Stimulated activated CD8-positive, alpha-beta memory T cell treated with anti-CD3 and anti-CD28 coated beads, Interleukin-2, amount 100 ng/mL, for 1 hour (primary cell): ENCODE measurements at regions not wholly inside any gene's neighbourhood (a gene's known extent, or its start where the extent isn't known, plus 50 kb on each side); places are given as distances from the start of the nearest gene placed in this dataset.

Experiments used
- DNase-seq, 2 donors: peaks; one replicate each; pipeline ENCODE4 v3.0.0-alpha.2; 2020; ENCODE audit warnings: low read depth in 2 of 2

DNA sequence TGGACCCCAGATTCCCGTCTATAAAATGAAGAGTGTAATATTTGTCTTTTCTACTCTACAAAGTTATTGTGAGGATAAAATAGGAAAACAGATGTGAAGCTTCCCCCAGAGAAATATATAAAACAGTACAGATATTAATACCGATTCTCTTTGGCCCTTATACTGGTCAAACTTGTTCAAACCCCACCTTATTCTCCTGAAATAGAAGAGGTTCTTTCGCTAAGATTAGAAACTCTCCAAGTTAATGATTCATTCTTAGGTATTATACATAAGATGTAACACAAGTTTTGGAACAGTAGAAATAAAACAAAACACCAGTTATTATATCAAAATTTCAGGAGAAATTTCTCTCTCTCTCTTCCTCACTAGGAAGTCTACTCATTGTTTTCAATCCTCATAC lies 852.4 kb upstream of the ADAMTS5 start:
- no peak for DNase-seq

DNA sequence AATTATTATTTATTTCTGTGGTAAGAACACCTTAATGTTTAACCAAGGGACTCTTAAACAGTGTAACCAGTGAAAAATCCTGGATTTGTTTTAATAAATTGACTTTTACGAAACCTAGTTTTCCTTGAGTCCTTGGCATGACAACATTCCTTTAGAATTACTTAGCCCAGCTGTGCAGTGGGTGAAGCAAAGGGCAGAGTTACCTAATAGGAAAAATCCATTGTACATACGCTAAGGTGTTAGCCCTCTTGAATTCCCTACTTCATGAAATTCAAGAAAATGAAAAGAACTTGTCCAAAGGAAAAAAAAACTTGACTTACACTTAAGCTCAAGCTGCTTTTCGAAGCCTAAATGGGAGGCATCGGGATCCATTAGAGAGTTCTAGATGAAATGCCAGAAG lies 852.0 kb upstream of the ADAMTS5 start:
- no peak for DNase-seq

DNA sequence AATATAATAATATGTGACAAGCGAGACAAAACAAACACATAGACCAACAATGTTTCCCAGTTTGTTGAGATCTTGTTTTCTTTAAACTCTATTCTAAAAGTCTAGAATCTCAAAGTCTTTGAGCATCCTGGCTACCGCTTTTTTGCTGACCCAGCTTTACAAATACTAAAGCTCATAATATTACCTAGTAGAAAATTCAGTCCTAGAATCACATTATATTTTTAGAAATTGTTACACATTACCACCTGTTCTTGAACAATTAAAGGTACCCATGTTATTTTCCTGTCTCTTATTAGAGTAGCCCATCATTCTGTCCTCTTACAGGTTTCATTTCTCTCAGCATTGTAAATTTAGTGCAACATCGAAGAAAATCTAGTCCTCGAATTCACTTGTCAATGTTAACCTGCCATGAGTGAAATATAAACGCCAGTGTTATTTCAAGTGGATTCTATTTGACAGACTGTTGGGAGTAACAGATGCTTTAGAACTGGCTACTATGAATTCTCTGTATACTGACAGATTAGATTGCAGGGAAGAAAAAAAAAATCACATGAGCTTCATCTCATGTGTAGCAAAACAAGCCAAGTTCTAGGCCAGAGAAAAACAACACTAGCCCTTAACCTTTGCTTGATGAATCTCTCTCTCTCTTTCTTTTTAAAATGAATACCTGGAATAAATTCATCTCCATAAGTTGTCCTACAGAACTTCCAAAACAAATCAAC lies 851.2 kb upstream of the ADAMTS5 start:
- DNase-seq, result no peak

DNA sequence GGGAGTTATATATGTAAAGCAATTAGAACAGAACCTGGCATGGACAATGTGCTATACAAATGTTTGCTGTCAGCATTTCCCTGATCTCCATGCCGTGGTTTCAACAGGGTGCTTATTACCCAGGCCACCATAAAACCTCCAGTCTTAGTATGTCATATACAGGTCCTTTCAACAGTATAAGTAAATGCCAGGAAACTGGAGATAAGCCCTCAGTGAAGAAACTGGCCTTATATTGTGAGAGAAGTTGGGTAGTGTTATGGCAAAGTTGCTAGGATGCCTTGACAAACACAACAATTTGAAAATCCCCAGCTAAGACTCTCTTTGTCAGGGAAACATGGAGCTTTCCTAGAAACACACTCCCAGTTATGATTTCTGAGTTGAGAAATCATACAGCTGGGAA lies 850.2 kb upstream of the ADAMTS5 start:
- DNase-seq, result no peak

DNA sequence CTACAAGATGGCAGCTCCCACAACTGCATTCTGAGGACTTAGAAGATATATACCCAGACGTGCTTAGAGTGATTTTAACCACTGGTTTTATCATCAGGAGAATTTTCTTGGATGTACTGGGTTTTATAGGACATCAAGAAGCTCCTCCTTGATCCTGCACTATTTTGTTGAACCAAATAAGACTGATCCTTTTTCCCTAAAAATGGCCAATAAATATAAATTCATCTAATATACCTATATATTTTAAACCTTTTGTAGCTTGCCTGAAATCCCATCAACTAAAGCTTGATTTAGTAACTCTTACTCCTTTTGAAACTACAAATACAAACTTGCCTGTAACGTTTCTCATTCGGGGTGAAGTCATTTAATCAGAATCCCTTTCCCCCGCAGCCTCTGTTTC lies 849.4 kb upstream of the ADAMTS5 start:
- no peak for DNase-seq

DNA sequence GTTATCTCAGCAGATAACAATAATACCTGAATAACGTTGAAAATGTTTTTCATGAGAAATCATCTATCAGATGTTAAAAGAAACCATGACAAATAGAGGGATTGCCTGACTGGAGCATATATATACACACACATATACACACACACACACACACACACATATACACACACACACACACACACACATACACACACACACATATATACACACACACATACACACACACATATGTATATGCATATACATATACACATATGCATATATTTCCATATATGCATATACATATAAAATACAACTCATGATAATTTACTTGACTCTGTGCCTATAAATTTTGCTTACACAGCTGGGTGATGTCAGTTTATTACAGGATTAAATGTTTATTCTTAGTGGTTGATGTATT lies 847.3 kb upstream of the ADAMTS5 start:
- DNase-seq, result no peak

DNA sequence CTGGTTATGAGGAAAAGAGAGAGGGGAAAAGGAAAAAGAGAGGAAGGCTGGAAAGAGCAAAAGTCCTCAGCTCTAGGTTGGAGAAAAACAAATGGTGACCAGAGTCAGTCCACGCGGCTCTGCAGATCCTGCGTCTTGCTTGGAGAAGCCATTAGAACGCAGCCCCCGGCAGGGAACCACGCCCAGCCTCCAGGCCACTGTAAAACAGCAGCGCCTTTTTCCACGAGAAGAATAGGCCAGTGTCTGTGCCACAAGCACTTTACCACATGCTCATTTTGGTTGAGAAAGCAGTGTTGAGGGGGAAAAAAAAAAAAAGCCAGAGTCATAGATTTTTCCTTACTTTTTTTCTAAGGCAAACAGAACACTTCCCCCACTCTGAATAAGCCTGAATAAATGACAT lies 846.9 kb upstream of the ADAMTS5 start:
- no peak for DNase-seq

DNA sequence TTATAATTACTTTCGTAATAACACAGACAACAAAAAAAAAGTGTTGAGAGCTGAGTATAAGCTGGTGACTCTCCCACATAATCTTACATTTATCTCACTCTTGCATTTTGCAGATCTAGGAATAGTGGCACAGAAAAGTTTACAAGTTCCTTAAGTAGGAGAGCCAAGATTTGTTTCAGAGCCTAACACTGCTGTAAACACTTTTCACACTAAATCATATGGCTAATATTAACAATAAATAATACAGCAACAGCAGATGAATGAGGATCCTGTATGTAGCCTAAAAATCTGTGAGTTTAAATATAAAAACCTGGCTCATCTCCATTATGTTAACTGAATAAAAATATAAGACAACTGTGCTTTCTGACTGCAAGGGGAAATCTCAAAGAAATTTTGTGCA lies 846.5 kb upstream of the ADAMTS5 start:
- DNase-seq, result no peak

DNA sequence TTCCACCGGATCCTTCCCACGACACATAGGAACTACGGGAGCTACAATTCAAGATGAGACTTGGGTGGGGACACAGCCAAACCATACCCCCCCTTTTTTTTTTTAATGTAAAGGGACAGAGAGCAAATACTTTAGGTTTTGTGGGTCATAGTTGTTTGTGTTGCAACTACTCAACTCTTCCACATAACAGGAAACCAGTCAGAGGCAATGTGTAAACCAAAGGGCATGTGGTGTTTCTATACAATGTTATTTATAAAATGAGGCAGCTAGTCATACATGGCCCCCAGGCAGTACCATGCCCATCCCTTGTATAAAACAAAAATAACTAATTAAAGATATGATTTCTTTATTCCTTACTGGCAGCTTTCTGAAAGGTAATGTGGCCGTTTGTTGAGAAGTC lies 845.4 kb upstream of the ADAMTS5 start:
- DNase-seq, result no peak

DNA sequence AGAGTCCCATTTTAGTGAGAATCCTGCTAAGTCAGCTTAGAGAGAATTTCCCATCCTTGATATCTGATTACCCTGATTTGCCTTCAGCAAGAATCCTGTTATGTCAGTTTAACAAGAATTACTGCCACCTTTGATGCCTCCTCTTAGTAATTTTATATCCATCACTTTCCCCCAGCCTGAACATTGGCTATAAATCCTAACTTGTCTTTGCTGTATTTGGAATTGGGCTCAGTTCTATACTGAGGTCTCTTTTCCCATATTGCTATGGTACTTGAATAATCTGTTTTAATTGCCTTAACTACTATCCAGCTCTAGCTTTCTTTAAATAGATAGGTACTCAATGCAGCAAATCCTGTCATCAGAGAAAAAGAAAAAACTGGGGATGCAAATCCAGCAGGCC lies 842.0 kb upstream of the ADAMTS5 start:
- no peak for DNase-seq

DNA sequence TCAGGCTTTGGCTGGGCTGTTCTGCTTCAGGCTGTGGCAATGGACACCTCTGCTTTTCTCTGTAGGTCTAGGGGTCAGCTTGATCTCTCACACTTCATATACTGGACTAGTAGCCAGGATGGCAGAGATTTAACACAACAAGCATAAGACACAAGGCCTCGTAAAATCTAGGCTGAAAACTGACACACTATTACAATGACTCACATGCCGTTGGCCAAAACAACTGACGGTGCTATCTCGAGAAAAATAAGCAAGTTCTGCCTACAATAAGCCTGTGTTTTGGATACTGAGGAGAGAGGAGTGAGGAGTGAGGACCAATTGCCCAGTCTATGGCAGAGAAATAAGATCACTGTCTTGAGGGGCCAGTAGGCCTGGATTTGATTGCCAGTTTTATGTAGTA lies 840.7 kb upstream of the ADAMTS5 start:
- no peak for DNase-seq

DNA sequence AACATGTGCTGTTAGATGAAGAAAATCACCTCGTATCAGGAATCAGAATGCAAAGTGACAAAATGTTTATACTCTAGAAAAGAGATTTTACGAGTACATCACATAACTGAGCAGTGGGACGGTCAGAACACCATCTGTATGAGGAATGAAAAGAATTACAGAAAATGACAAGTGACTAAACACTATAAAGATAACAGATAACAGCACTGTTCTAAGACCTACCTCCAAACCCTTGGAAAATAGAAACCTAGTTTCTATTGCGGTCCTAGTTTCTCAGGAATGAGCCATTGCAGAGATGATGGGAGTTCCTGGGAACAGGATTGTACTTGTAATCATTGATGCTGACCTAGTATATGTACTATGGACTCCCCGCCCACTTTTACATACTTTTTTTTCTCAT lies 839.4 kb upstream of the ADAMTS5 start:
- DNase-seq, result no peak

DNA sequence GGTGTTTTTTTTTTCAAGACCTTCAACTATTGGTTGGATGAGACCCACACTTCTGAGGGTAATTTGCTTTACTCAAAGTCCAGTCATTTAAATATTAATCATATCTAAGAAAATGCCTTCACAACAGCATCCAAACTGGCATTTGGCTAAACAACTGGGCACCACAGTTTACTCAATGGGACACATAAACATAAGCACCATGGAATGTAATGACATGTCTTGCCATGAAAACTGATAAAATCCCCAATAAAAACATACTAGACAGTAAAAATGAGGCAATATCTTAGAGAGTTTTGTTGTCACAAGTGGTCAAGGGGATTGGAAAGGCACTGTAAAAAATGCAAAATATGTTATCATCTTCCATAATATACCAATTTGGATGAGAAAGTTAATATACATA lies 838.8 kb upstream of the ADAMTS5 start:
- no peak for DNase-seq

DNA sequence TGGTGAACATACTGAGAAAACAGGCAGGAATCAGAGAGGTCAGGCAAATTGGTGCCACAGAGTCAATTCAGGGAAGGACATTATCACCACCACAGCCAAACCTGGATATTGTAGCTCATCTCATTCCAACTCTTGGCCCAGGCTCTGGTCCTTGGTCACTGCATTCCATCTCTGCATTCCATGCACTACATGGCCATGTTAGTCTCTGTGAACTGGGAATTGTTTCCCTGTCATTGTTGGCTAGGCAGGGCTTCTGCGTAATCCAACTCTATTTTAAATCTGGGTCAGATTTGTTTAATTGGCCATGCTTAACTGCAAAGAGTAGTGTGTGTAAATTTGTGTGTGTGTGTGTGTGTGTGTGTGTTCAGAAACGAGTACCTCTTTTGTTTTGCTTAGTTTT lies 837.6 kb upstream of the ADAMTS5 start:
- DNase-seq, result no peak

DNA sequence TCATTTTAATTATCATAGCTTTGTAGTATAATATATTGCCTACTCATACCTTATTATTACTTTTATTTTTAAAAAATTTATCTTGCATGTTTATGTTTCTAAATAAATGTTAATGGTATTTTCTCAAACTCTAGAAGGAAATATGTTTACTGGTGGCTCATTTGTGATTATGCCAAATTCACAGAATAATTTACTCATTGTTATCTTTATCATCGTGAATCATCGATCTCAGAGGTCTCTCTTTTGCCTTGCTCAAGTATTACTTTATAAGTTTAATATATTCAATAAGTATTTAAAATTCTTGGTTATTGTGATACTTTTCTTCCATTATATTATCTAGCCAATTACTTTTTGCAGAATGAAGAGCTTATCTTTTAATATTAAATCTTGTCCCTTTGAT lies 836.7 kb upstream of the ADAMTS5 start:
- DNase-seq, result no peak

DNA sequence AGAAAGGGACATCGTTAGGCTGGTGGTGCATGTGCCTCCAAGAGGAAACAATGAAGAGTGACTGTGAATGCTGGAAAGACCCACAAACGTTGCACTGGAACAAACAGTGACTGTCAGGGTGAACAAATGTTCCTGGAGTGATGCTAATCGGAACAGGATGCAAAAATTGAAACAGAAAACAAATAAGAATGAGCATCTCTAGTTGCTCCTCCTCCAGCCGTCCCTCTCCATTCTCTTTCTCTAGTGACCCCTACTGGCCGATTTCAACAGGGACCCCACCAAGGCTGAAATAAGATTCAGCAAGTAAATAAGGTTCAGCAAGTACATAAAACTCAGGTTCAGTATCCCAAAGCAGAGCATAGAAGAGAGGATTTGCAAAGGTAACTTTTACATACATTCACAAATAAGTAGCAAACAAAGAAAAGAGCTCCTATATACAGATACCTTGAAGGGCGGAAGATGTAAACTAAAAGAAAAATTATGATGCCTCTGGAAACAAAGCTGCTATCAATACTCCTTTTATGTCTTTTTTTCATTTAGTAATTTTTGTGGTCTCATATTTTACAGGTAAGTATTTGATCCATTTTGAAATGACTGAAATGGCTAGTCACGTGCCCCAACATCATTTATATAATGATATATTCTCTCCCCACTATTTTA lies 836.1 kb upstream of the ADAMTS5 start:
- no peak for DNase-seq

DNA sequence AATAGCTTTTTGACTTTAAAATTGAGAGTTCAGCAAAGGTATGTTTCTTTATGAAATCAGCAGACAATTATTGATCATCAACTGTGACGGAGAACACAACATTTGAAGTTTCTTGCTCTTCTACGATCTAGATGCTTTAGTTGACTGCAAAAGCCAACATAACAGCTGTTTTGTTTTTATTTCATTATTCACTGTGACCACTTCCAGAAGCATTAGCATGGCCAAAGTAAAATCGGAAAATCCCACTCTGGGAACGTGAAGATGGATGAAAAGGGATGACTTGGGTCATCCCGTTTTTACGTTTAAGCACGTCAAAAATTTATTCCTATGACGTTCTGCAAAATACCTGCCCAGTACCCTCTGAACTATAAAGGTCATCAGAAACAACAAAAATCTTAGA lies 833.0 kb upstream of the ADAMTS5 start:
- no peak for DNase-seq

DNA sequence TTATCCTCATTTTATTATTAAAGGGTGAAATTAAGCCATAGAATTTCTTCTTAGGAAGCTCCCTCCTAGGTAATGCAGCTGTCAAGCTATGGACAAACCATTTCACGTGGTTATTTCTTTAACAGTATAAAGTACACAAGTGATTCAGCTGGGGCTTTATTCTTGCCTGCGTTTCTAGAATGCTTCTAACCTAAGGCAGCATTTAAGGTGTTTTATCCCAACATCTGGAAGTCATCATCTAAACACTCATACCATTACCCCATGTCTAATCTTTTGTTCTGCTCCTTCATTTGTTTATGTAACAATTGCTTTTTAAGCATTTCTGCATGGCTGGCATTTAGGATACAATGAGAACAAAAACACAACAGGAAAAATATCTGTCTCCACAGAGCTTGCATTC lies 829.2 kb upstream of the ADAMTS5 start:
- no peak for DNase-seq

DNA sequence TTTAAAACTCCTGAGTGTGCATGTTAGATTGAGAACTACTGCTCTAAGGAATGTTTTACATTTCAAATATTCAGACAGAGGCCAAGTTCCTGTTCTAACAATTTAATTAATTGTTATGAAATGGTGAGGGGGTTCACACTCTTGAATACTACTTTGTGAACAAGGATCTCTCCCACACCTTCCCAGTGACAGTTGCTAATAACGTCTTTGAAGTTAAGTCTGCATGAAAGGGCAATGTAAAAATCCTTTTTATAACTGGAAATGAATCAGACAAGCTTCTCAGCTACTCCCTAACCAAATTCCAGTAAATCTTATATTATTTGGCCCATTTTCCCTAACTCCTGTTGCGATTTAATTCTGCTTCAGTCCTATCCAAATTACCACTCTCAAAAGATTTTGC lies 828.5 kb upstream of the ADAMTS5 start:
- DNase-seq, result no peak

DNA sequence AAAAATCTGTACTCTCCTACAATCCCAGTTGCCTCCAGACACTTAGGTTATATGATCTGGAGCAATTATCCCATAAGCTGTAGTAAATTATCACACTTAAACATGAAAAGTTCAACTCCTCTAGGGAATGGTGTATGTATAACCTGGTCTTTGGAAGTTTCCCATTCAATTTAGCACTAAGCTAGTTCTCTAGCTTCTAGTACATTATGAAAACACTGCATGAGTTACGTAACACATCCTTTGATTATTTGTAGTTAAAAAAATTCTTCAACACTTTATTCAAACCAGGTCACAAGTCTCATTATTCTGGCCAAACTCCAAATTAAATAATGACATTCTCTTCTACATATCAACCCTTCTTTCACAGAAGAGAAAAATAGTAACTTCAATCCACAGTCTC lies 827.0 kb upstream of the ADAMTS5 start:
- no peak for DNase-seq

DNA sequence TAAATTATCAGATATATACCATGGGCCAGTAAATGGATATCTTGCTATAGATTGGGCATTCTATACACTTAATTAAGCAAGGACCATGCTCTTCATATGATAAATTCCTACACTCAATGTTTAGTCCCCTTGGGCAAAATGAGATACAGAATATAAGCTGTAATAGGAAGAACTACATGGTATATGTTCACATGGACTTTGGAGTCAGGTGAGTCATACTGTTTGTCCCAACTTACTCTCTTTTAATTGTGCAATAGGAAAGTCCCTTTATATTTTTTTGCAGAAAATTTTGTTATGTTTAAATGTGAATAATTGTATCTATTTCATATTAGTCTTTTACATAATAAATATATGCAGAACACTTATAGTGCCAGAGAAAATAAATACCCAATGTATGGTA lies 820.2 kb upstream of the ADAMTS5 start:
- no peak for DNase-seq

DNA sequence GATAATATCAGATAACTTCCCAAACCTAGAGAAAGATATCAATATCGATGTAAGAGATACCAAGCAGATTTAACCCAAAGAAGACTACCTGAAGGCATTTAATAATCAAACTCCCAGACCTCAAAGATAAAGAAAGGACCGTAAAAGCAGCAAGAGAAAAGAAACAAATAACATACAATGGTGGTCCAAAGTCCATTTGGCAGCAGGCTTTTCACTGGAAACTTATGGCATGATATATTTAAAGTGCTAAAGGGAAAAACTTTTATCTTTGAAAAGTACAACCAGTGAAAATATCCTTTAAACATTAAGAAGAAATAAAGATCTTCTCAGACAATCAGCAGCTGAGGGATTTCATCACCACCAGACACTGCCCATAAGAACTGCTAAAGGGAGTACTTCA lies 812.7 kb upstream of the ADAMTS5 start:
- no peak for DNase-seq

DNA sequence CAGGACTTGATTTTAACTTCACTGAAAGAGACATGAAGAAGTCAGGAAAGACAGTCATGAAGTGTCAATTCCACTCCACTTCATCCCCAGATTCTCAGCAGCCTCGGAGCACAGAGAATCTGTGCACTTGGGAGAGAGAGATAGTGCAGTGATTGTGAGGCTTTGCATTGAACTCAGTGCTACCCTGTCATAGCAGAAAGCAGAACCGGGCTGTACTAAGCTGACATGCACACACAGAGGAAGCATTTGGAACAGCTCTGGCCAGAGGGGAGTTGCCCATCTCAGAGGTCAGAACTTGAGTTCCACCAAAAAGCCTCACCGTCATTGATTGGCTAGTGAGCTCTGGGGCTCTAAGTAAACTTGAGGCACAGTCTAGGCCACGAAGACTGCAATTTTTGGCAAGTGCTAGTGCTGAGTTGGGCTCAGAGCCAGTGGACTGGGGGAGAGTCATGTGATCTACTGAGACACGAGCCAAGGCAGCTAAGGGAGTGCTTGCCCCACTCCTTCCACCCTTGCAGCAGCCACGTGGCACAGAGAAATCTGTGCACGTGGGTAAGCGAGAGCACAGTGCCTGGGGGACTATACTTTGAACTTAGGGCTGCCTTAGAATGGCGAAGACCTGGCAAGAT lies 810.2 kb upstream of the ADAMTS5 start:
- no peak for DNase-seq

DNA sequence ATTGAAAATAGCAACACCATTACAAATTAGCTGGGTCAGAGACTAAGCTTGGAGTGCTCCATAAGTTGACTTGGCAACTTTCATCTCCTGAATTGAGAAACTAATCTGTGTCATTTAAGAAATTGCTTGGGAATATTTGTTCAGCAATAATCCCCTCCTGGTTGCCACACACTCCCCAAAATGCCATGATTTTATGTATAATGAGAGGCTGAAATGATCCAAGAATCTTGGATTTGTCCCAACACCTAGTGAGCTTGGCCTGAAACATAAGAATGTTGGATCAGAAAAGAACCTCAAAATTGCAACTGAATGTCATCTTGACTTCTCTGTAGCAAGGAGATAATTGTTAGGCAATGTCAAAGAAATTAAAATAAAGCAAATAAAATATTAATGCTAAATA lies 805.9 kb upstream of the ADAMTS5 start:
- DNase-seq, result no peak
